HL-60 (cell line): ENCODE measurements at regions not wholly inside any gene's neighbourhood (a gene's known extent, or its start where the extent isn't known, plus 50 kb on each side); places are given as distances from the start of the nearest gene placed in this dataset.

Experiments used
- DNase-seq, 2 experiments: peaks; one replicate each; pipeline ENCODE4 v3.0.0-alpha.2; 2010 to 2020; ENCODE audit warnings: low read depth in 1 of 2, low spot score in 1 of 2
- H3K27ac ChIP-seq: fragments of 250-450 bp; sonication (Bioruptor Pico); replicated peaks from 2 replicates; pipeline ENCODE4 v1.5.1; 2020; ENCODE audit warnings: mild to moderate bottlenecking, moderate library complexity
- H3K27me3 ChIP-seq: fragments of 250-450 bp; sonication (Bioruptor Pico); 2 replicates; pipeline ENCODE4 v1.5.1; 2021; ENCODE audit warnings: mild to moderate bottlenecking, moderate library complexity; ENCODE audit not compliant: insufficient read depth, poor library complexity, severe bottlenecking
- H3K4me3 ChIP-seq: replicated peaks from 2 replicates; pipeline ENCODE4 v1.5.1; 2011; ENCODE audit warnings: mild to moderate bottlenecking, control low read depth, low read length; ENCODE audit not compliant: insufficient read depth
- CTCF ChIP-seq: IDR thresholded peaks from one replicate; pipeline ENCODE4 v1.5.1; 2011; ENCODE audit warnings: low read length, control low read depth, inconsistent platforms; ENCODE audit not compliant: insufficient read depth
- GABPA ChIP-seq: IDR thresholded peaks from 2 replicates; pipeline ENCODE4 v1.6.1; 2012; ENCODE audit warnings: low read depth
- POLR2AphosphoS5 ChIP-seq: IDR thresholded peaks from 2 replicates; pipeline ENCODE4 v1.6.1; 2012; ENCODE audit warnings: low read depth
- REST ChIP-seq: IDR thresholded peaks from 2 replicates; pipeline ENCODE4 v1.6.1; 2012; ENCODE audit warnings: low read depth; ENCODE audit not compliant: insufficient replicate concordance
- SPI1 ChIP-seq: IDR thresholded peaks from 2 replicates; pipeline ENCODE4 v1.6.1; 2012; ENCODE audit warnings: low read depth, mild to moderate bottlenecking, borderline replicate concordance

GRCh38 chr10:20405050-20405449, 492.1 kb downstream of the NEBL start:
- TF ChIP-seq REST, result no peak
- no peak for TF ChIP-seq CTCF
- no peak for TF ChIP-seq POLR2AphosphoS5
- no peak for TF ChIP-seq SPI1
- no peak for TF ChIP-seq GABPA
- Histone ChIP-seq H3K27ac (no peak overlapping the region), H3K4me3 (no peak overlapping the region), H3K27me3 (no peaks in the 10 kb centered on the region)
- no peak for DNase-seq

- no peaks in the 10 kb centered on the region for H3K27me3 ChIP-seq
- TF ChIP-seq POLR2AphosphoS5 (no peak), SPI1 (no peak), GABPA (no peak), REST (no peak), CTCF (no peak)
- no peak for DNase-seq
- no peak overlapping the region for H3K27ac ChIP-seq
- no peak overlapping the region for H3K4me3 ChIP-seq
These were observed 497.3 kb downstream of the NEBL start for GRCh38 chr10:20399772-20400171.

GRCh38 chr10:20396701-20397100, 500.4 kb downstream of the NEBL start:
- H3K4me3 ChIP-seq, result no peak overlapping the region
- H3K27me3 ChIP-seq, result no peaks in the 10 kb centered on the region
- TF ChIP-seq POLR2AphosphoS5 (no peak), CTCF (no peak), SPI1 (no peak), REST (no peak), GABPA (no peak)
- DNase-seq, result no peak
- no peak overlapping the region for H3K27ac ChIP-seq
